GM12878 (cell line): ENCODE measurements at regions not wholly inside any gene's neighbourhood (a gene's known extent, or its start where the extent isn't known, plus 50 kb on each side); places are given as distances from the start of the nearest gene placed in this dataset.

ENCODE experiments used
- ATAC-seq: fragments of 200-7000 bp; cut with Tn5 transposase; 3 replicates; pipeline ENCODE4 v1.9.1; 2020; ENCODE audit warnings: mild to moderate bottlenecking, moderate library complexity
- BruUV-seq: library from RNA; stranded (reverse); fragments of 400-500 nt; replicated peaks from 2 replicates; lab custom pipeline; 2021; lab: Mats Ljungman, UMichigan
- CTCF ChIA-PET: fragments of 300-600 bp; sonication (Branson Sonifier 250); formaldehyde crosslinking; extraction: SDS; loops from one replicate; lab custom pipeline; 2021; ENCODE audit warnings: inconsistent platforms; lab: Yijun Ruan, JAX
- POLR2A ChIA-PET: fragments of 350-600 bp; formaldehyde crosslinking; extraction: SDS; loops from one replicate; lab custom pipeline; 2021; ENCODE audit warnings: inconsistent platforms; lab: Charles Lee
- RAD21 ChIA-PET: fragments of 300-600 bp; sonication (Branson Sonifier 250); formaldehyde crosslinking; loops from one replicate; lab custom pipeline; 2023; ENCODE audit warnings: antibody characterized with exemption; ENCODE audit not compliant: unreplicated experiment; lab: Charles Lee
- SMC1A ChIA-PET: fragments of 300-600 bp; sonication (Branson Sonifier 250); formaldehyde crosslinking; loops from one replicate; lab custom pipeline; 2023; ENCODE audit not compliant: unreplicated experiment, uncharacterized antibody; lab: Charles Lee
- DNase-seq: peaks from one replicate; pipeline ENCODE4 v3.0.0-alpha.2; 2011; ENCODE audit warnings: low read depth, low spot score
- FAIRE-seq: peaks from 3 replicates; lab custom pipeline; 2011; peaks lifted over from hg19 to GRCh38; lab: Jason Lieb, UNC
- H2AFZ ChIP-seq: 2 replicates; pipeline ENCODE4 v1.6.0; 2011; ENCODE audit warnings: low read depth, low read length, control low read depth; ENCODE audit not compliant: control insufficient read depth
- H3K27ac ChIP-seq: 2 replicates; pipeline ENCODE4 v1.5.1; 2011; ENCODE audit warnings: control low read depth; ENCODE audit not compliant: control insufficient read depth, insufficient read depth
- H3K27me3 ChIP-seq, 2 experiments: replicated peaks in 1 of 2; 2 replicates each; pipeline versions ENCODE4 v1.6.0 to v1.6.1; 2011; ENCODE audit warnings: low read length in 1 of 2; ENCODE audit not compliant: control insufficient read depth in 2 of 2, insufficient read depth in 2 of 2
- H3K36me3 ChIP-seq, 2 experiments: 2 replicates each; pipeline ENCODE4 v1.5.1; 2011; ENCODE audit warnings: low read length in 1 of 2; ENCODE audit not compliant: control insufficient read depth in 2 of 2, insufficient read depth in 2 of 2
- H3K4me1 ChIP-seq: 2 replicates; pipeline ENCODE4 v1.6.1; 2011; ENCODE audit warnings: mild to moderate bottlenecking, low read length, moderate library complexity, mixed read lengths; ENCODE audit not compliant: control insufficient read depth, insufficient read depth
- H3K4me2 ChIP-seq: 2 replicates; pipeline ENCODE4 v1.6.0; 2011; ENCODE audit warnings: control low read depth; ENCODE audit not compliant: control insufficient read depth, insufficient read depth
- H3K4me3 ChIP-seq: fragments of 200-600 bp; sonication (generic); 2 replicates; pipeline ENCODE4 v1.5.1; 2016
- H3K79me2 ChIP-seq: 2 replicates; pipeline ENCODE4 v1.6.0; 2011; ENCODE audit warnings: low read length; ENCODE audit not compliant: control insufficient read depth, insufficient read depth
- H3K9ac ChIP-seq: 2 replicates; pipeline ENCODE4 v1.8.0; 2011; ENCODE audit warnings: low read length, control low read depth, mixed read lengths; ENCODE audit not compliant: control insufficient read depth, insufficient read depth
- H3K9me3 ChIP-seq: replicated peaks from 3 replicates; pipeline ENCODE4 v1.5.1; 2011; ENCODE audit warnings: mild to moderate bottlenecking, low read length; ENCODE audit not compliant: control insufficient read depth, insufficient read depth
- H4K20me1 ChIP-seq: 2 replicates; pipeline ENCODE4 v1.6.0; 2011; ENCODE audit not compliant: control insufficient read depth, insufficient read depth
- ASH2L ChIP-seq: fragments of 300-600, 200-600 bp; sonication (generic); IDR thresholded peaks from 2 replicates; pipeline ENCODE4 v1.6.1; 2017; ENCODE audit warnings: low read depth, mild to moderate bottlenecking, borderline replicate concordance
- CREM ChIP-seq: IDR thresholded peaks from 2 replicates; pipeline ENCODE4 v1.6.1; 2014; ENCODE audit warnings: antibody characterized with exemption, low read depth
- ESRRA ChIP-seq: IDR thresholded peaks from 2 replicates; pipeline ENCODE4 v1.6.1; 2012; ENCODE audit warnings: mild to moderate bottlenecking, low read length, improper control_type of control experiment
- FOS ChIP-seq: IDR thresholded peaks from 3 replicates; pipeline ENCODE4 v1.6.1; 2011; ENCODE audit warnings: borderline replicate concordance; ENCODE audit not compliant: insufficient read length; ENCODE audit errors: extremely low read depth
- HDGF ChIP-seq: fragments of 450-650 bp; IDR thresholded peaks from 2 replicates; pipeline ENCODE4 v1.6.1; 2016; ENCODE audit warnings: antibody characterized with exemption
- IRF4 ChIP-seq: IDR thresholded peaks from 2 replicates; pipeline ENCODE4 v1.6.1; 2011; ENCODE audit warnings: low read depth, low read length
- JUND ChIP-seq: IDR thresholded peaks from 2 replicates; pipeline ENCODE4 v1.6.1; 2012; ENCODE audit warnings: low read depth, mild to moderate bottlenecking, low read length, improper control_type of control experiment, moderate library complexity
- MTA3 ChIP-seq: IDR thresholded peaks from 2 replicates; pipeline ENCODE4 v1.6.1; 2012; ENCODE audit warnings: low read length, inconsistent platforms, borderline replicate concordance
- POLR2AphosphoS2 ChIP-seq: IDR thresholded peaks from 2 replicates; pipeline ENCODE4 v1.6.1; 2011; ENCODE audit warnings: low read depth, mild to moderate bottlenecking, low read length, improper control_type of control experiment, moderate library complexity
- RAD51 ChIP-seq: fragments of 450-650 bp; IDR thresholded peaks from 2 replicates; pipeline ENCODE4 v1.6.1; 2016; ENCODE audit warnings: moderate library complexity, mild to moderate bottlenecking, inconsistent platforms
- SMAD1 ChIP-seq: fragments of 450-650 bp; IDR thresholded peaks from 2 replicates; pipeline ENCODE4 v1.6.1; 2018; ENCODE audit warnings: mild to moderate bottlenecking, low read depth; ENCODE audit not compliant: partially characterized antibody
- SREBF2 ChIP-seq: IDR thresholded peaks from 2 replicates; pipeline ENCODE4 v1.6.1; 2012; ENCODE audit warnings: mild to moderate bottlenecking, low read length
- TCF12 ChIP-seq: IDR thresholded peaks from 2 replicates; pipeline ENCODE4 v1.6.1; 2011; ENCODE audit warnings: low read depth, mild to moderate bottlenecking, low read length
- YY1 ChIP-seq: IDR thresholded peaks from 2 replicates; pipeline ENCODE4 v1.6.1; 2011; ENCODE audit warnings: low read depth, mild to moderate bottlenecking, low read length
- ZNF24 ChIP-seq: fragments of 450-650 bp; IDR thresholded peaks from 2 replicates; pipeline ENCODE4 v1.6.1; 2017; ENCODE audit warnings: antibody characterized with exemption, mild to moderate bottlenecking
- whole genome bisulfite sequencing: methylation state at CpG from one replicate; pipeline ENCODE4 v1.1.6; 2016; ENCODE audit warnings: low lambda C conversion rate; ENCODE audit not compliant: insufficient replicate concordance, insufficient coverage; ENCODE audit errors: missing lambda C conversion rate; 5-methylcytosine and 5-hydroxymethylcytosine counted together
- in situ Hi-C: fragments of 300-500 bp; cut with MboI; formaldehyde crosslinking; loops from 9 replicates; pipeline ENCODE4 v1.14.3; 2018; ENCODE audit warnings: mixed read lengths
- intact Hi-C: fragments of 100-400 bp; cut with micrococcal nuclease; formaldehyde crosslinking; loops from one replicate; pipeline ENCODE4 v1.14.2; 2022; ENCODE audit not compliant: unreplicated experiment
- TF ChIP-seq, protein P1 (sequence below): fragments of 450-650 bp; IDR thresholded peaks from 2 replicates; pipeline ENCODE4 v1.6.1; 2016; ENCODE audit warnings: mild to moderate bottlenecking
- TF ChIP-seq, protein P2 (sequence below): fragments of 450-650 bp; IDR thresholded peaks from 2 replicates; pipeline ENCODE4 v1.6.1; 2014; ENCODE audit warnings: mild to moderate bottlenecking
- TF ChIP-seq, protein P3 (sequence below): IDR thresholded peaks from 2 replicates; pipeline ENCODE4 v1.6.1; 2012; ENCODE audit warnings: low read depth, low read length, improper control_type of control experiment
- TF ChIP-seq, protein P4 (sequence below): fragments of 450-650 bp; formaldehyde crosslinking; IDR thresholded peaks from 2 replicates; pipeline ENCODE4 v1.5.0; 2022; ENCODE audit warnings: mild to moderate bottlenecking, missing genetic modification characterization
- TF ChIP-seq, protein P5 (sequence below): fragments of 450-650 bp; IDR thresholded peaks from 2 replicates; pipeline ENCODE4 v1.6.1; 2017; ENCODE audit warnings: low read depth, mild to moderate bottlenecking, moderate library complexity

DNA sequence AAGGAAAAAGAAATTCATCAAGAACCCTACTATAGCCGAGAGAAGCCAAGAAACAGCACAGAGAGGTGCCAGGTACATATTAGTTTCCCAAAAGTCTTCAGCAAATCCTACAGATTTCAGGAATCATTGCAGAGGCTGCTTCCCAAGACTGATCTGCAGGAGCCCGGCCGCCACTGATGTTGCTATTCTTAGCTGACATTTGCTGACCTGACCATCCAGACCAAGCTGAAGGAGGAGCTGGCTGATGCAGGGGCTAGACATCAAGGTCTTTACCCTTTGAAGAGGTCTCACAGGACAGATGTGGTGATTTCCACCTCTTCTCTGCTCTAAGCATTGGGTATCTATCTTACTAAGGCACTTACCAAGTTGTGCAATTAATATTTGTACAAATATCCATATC is 444.8 kb upstream of the SOX5 start:
- POLR2A ChIA-PET: no interaction called here

More for the DNA sequence above, 444.8 kb upstream of the SOX5 start:
- no peaks in the 10 kb centered on the region for H3K27me3 ChIP-seq
- no peak overlapping the region for H3K27ac ChIP-seq
- WGBS: 39% methylated on average over 3 of the region's 3 CpGs
- no peak overlapping the region for H3K4me3 ChIP-seq
- intact Hi-C loops (no loop called here), in situ Hi-C loops (no loop called here)
- no peak overlapping the region for H3K4me2 ChIP-seq
- H3K79me2 ChIP-seq: no peaks in the 10 kb centered on the region
- no peaks in the 10 kb centered on the region for H4K20me1 ChIP-seq
- no peaks in the 10 kb centered on the region for H3K4me1 ChIP-seq
- no peak overlapping the region for H3K9ac ChIP-seq
- no peak for TF ChIP-seq HDGF
- TF ChIP-seq, protein P1, sequence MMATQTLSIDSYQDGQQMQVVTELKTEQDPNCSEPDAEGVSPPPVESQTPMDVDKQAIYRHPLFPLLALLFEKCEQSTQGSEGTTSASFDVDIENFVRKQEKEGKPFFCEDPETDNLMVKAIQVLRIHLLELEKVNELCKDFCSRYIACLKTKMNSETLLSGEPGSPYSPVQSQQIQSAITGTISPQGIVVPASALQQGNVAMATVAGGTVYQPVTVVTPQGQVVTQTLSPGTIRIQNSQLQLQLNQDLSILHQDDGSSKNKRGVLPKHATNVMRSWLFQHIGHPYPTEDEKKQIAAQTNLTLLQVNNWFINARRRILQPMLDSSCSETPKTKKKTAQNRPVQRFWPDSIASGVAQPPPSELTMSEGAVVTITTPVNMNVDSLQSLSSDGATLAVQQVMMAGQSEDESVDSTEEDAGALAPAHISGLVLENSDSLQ: no peak
- no peak for TF ChIP-seq YY1
- no peak for TF ChIP-seq IRF4
- TF ChIP-seq, protein P2, sequence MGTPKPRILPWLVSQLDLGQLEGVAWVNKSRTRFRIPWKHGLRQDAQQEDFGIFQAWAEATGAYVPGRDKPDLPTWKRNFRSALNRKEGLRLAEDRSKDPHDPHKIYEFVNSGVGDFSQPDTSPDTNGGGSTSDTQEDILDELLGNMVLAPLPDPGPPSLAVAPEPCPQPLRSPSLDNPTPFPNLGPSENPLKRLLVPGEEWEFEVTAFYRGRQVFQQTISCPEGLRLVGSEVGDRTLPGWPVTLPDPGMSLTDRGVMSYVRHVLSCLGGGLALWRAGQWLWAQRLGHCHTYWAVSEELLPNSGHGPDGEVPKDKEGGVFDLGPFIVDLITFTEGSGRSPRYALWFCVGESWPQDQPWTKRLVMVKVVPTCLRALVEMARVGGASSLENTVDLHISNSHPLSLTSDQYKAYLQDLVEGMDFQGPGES: no peak
- TF ChIP-seq, protein P3, sequence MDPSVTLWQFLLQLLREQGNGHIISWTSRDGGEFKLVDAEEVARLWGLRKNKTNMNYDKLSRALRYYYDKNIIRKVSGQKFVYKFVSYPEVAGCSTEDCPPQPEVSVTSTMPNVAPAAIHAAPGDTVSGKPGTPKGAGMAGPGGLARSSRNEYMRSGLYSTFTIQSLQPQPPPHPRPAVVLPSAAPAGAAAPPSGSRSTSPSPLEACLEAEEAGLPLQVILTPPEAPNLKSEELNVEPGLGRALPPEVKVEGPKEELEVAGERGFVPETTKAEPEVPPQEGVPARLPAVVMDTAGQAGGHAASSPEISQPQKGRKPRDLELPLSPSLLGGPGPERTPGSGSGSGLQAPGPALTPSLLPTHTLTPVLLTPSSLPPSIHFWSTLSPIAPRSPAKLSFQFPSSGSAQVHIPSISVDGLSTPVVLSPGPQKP: no peak
- TF ChIP-seq FOS: no peak
- TF ChIP-seq TCF12: no peak
- TF ChIP-seq SREBF2: no peak
- TF ChIP-seq POLR2AphosphoS2: no peak
- no peak for TF ChIP-seq RAD51
- no peak for TF ChIP-seq MTA3
- no peak for TF ChIP-seq ZNF24
- TF ChIP-seq, protein P4, sequence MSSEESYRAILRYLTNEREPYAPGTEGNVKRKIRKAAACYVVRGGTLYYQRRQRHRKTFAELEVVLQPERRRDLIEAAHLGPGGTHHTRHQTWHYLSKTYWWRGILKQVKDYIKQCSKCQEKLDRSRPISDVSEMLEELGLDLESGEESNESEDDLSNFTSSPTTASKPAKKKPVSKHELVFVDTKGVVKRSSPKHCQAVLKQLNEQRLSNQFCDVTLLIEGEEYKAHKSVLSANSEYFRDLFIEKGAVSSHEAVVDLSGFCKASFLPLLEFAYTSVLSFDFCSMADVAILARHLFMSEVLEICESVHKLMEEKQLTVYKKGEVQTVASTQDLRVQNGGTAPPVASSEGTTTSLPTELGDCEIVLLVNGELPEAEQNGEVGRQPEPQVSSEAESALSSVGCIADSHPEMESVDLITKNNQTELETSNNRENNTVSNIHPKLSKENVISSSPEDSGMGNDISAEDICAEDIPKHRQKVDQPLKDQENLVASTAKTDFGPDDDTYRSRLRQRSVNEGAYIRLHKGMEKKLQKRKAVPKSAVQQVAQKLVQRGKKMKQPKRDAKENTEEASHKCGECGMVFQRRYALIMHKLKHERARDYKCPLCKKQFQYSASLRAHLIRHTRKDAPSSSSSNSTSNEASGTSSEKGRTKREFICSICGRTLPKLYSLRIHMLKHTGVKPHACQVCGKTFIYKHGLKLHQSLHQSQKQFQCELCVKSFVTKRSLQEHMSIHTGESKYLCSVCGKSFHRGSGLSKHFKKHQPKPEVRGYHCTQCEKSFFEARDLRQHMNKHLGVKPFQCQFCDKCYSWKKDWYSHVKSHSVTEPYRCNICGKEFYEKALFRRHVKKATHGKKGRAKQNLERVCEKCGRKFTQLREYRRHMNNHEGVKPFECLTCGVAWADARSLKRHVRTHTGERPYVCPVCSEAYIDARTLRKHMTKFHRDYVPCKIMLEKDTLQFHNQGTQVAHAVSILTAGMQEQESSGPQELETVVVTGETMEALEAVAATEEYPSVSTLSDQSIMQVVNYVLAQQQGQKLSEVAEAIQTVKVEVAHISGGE (CRISPR knock-in tag): no peak
- TF ChIP-seq, protein P5, sequence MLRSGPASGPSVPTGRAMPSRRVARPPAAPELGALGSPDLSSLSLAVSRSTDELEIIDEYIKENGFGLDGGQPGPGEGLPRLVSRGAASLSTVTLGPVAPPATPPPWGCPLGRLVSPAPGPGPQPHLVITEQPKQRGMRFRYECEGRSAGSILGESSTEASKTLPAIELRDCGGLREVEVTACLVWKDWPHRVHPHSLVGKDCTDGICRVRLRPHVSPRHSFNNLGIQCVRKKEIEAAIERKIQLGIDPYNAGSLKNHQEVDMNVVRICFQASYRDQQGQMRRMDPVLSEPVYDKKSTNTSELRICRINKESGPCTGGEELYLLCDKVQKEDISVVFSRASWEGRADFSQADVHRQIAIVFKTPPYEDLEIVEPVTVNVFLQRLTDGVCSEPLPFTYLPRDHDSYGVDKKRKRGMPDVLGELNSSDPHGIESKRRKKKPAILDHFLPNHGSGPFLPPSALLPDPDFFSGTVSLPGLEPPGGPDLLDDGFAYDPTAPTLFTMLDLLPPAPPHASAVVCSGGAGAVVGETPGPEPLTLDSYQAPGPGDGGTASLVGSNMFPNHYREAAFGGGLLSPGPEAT: no peak
- TF ChIP-seq JUND: no peak
- no peak for TF ChIP-seq SMAD1
- TF ChIP-seq CREM: no peak
- TF ChIP-seq ASH2L: no peak
- TF ChIP-seq ESRRA: no peak
- RAD21 ChIA-PET: no interaction called here
- no TSS peak for BruUV-seq
- ATAC-seq (no peak), FAIRE-seq (no peak), DNase-seq (no peak)
- CTCF ChIA-PET: no interaction called here
- SMC1A ChIA-PET: no interaction called here
- no peak overlapping the region for H2AFZ ChIP-seq
- H3K36me3 ChIP-seq: no peaks in the 10 kb centered on the region
- H3K9me3 ChIP-seq: no peaks in the 10 kb centered on the region
